GM23338 (cell line): ENCODE measurements at regions not wholly inside any gene's neighbourhood (a gene's known extent, or its start where the extent isn't known, plus 50 kb on each side); places are given as distances from the start of the nearest gene placed in this dataset.

Experiments used
- ATAC-seq: fragments of 200-7000 bp; cut with Tn5 transposase; 3 replicates; pipeline ENCODE4 v1.9.1; 2020
- DNase-seq: peaks from one replicate; pipeline ENCODE4 v3.0.0-alpha.2; 2015; ENCODE audit warnings: low spot score
- H2AFZ ChIP-seq: fragments of 200-600 bp; sonication (generic); 2 replicates; pipeline ENCODE4 v1.8.0; 2016; ENCODE audit warnings: antibody characterized with exemption, mild to moderate bottlenecking, moderate library complexity
- H3F3A ChIP-seq: fragments of 200-600 bp; sonication (generic); replicated peaks from 2 replicates; pipeline ENCODE4 v1.8.0; 2017; ENCODE audit warnings: antibody characterized with exemption, mixed run types, low read depth
- H3K27ac ChIP-seq: fragments of 200-600 bp; sonication (generic); 2 replicates; pipeline ENCODE4 v1.6.1; 2016; ENCODE audit warnings: low read depth
- H3K27me3 ChIP-seq: fragments of 200-600 bp; sonication (generic); 2 replicates; pipeline ENCODE4 v1.8.0; 2016; ENCODE audit warnings: mild to moderate bottlenecking, mixed run types, moderate library complexity; ENCODE audit not compliant: insufficient read depth
- H3K36me3 ChIP-seq: fragments of 200-600 bp; sonication (generic); 2 replicates; pipeline ENCODE4 v1.8.0; 2016; ENCODE audit warnings: mild to moderate bottlenecking; ENCODE audit not compliant: insufficient read depth
- H3K4me1 ChIP-seq: fragments of 200-600 bp; sonication (generic); 2 replicates; pipeline ENCODE4 v1.8.0; 2016; ENCODE audit warnings: mild to moderate bottlenecking, moderate library complexity; ENCODE audit not compliant: insufficient read depth
- H3K4me2 ChIP-seq: fragments of 200-600 bp; sonication (generic); 2 replicates; pipeline ENCODE4 v1.7.1; 2017; ENCODE audit warnings: mixed run types
- H3K4me3 ChIP-seq: fragments of 200-600 bp; sonication (generic); 2 replicates; pipeline ENCODE4 v1.6.1; 2016; ENCODE audit warnings: mixed run types
- H3K79me2 ChIP-seq: fragments of 200-600 bp; sonication (generic); replicated peaks from 2 replicates; pipeline ENCODE4 v1.8.0; 2017; ENCODE audit warnings: mild to moderate bottlenecking; ENCODE audit not compliant: insufficient read depth
- H3K9me2 ChIP-seq: fragments of 200-600 bp; sonication (generic); 2 replicates; pipeline ENCODE4 v1.8.0; 2017; ENCODE audit not compliant: insufficient read depth
- H4K20me1 ChIP-seq: fragments of 200-600 bp; sonication (generic); replicated peaks from 2 replicates; pipeline ENCODE4 v1.8.0; 2017; ENCODE audit warnings: mild to moderate bottlenecking; ENCODE audit not compliant: insufficient read depth
- H3K27ac Mint-ChIP-seq: 2 replicates; pipeline ENCODE4 v1.8.0; 2020; ENCODE audit warnings: inconsistent platforms, mild to moderate bottlenecking, moderate library complexity, mixed read lengths
- H3K27me3 Mint-ChIP-seq: 3 replicates; pipeline ENCODE4 v1.8.0; 2022; ENCODE audit warnings: low read depth, mild to moderate bottlenecking, moderate library complexity, mixed read lengths, inconsistent platforms; ENCODE audit not compliant: insufficient read depth, poor library complexity
- H3K36me3 Mint-ChIP-seq: 3 replicates; pipeline ENCODE4 v1.8.0; 2021; ENCODE audit warnings: low read depth, mild to moderate bottlenecking, inconsistent platforms, moderate library complexity, mixed read lengths
- H3K4me1 Mint-ChIP-seq: 3 replicates; pipeline ENCODE4 v1.8.0; 2020; ENCODE audit warnings: mild to moderate bottlenecking, inconsistent platforms, mixed read lengths
- H3K4me3 Mint-ChIP-seq: 3 replicates; pipeline ENCODE4 v1.8.0; 2021; ENCODE audit warnings: moderate library complexity, mild to moderate bottlenecking, inconsistent platforms, mixed read lengths
- H3K9me3 Mint-ChIP-seq: 3 replicates; pipeline ENCODE4 v1.8.0; 2020; ENCODE audit warnings: moderate library complexity, mild to moderate bottlenecking, inconsistent platforms, mixed read lengths
- EZH2 ChIP-seq: fragments of 200-600 bp; sonication (generic); IDR thresholded peaks from one replicate; pipeline ENCODE4 v1.8.0; 2017; ENCODE audit warnings: antibody characterized with exemption, mild to moderate bottlenecking, low read depth; ENCODE audit not compliant: unreplicated experiment
- JUNB ChIP-seq: IDR thresholded peaks from one replicate; pipeline ENCODE4 v1.6.1; 2016; ENCODE audit warnings: antibody characterized with exemption; ENCODE audit not compliant: unreplicated experiment
- NANOG ChIP-seq: IDR thresholded peaks from 2 replicates; pipeline ENCODE4 v1.6.1; 2016; ENCODE audit warnings: antibody characterized with exemption, borderline replicate concordance
- ZNF331 ChIP-seq: fragments of 250-450 bp; sonication (Bioruptor Pico); IDR thresholded peaks from 2 replicates; pipeline ENCODE4 v1.5.0; 2020; ENCODE audit warnings: low read depth, mild to moderate bottlenecking, moderate library complexity
- TF ChIP-seq, protein P1 (sequence below): fragments of 250-450 bp; sonication (Bioruptor Pico); IDR thresholded peaks from 2 replicates; pipeline ENCODE4 v1.5.0; 2020; ENCODE audit warnings: mild to moderate bottlenecking, moderate library complexity
- TF ChIP-seq, protein P2 (sequence below): IDR thresholded peaks from 2 replicates; pipeline ENCODE4 v1.6.1; 2016; ENCODE audit warnings: antibody characterized with exemption

DNA sequence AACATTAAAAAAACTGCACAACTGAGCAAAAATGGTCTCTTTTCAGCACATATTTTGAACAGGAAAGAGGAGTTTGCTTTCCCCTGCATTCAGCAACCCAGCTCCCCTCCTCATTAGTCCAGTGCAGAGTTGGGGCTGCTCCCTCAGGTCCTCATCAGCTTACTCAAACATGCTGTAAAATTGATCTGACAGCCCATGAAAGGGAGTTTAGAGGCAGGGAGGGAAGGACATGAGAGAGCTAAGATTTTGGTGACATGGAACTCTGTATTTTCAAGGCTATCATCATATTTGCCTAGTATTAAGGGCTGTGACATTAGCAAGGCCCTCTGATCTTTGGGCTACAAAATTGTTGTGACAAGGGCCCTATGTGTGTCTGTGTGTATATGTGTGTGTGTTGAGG lies 205.6 kb upstream of the TAPT1 start:
- H4K20me1 ChIP-seq: no peaks in the 10 kb centered on the region
- no peak overlapping the region for H2AFZ ChIP-seq
- no peaks in the 10 kb centered on the region for H3K4me1 ChIP-seq
- TF ChIP-seq JUNB: no peak
- TF ChIP-seq NANOG: no peak
- TF ChIP-seq, protein P1, sequence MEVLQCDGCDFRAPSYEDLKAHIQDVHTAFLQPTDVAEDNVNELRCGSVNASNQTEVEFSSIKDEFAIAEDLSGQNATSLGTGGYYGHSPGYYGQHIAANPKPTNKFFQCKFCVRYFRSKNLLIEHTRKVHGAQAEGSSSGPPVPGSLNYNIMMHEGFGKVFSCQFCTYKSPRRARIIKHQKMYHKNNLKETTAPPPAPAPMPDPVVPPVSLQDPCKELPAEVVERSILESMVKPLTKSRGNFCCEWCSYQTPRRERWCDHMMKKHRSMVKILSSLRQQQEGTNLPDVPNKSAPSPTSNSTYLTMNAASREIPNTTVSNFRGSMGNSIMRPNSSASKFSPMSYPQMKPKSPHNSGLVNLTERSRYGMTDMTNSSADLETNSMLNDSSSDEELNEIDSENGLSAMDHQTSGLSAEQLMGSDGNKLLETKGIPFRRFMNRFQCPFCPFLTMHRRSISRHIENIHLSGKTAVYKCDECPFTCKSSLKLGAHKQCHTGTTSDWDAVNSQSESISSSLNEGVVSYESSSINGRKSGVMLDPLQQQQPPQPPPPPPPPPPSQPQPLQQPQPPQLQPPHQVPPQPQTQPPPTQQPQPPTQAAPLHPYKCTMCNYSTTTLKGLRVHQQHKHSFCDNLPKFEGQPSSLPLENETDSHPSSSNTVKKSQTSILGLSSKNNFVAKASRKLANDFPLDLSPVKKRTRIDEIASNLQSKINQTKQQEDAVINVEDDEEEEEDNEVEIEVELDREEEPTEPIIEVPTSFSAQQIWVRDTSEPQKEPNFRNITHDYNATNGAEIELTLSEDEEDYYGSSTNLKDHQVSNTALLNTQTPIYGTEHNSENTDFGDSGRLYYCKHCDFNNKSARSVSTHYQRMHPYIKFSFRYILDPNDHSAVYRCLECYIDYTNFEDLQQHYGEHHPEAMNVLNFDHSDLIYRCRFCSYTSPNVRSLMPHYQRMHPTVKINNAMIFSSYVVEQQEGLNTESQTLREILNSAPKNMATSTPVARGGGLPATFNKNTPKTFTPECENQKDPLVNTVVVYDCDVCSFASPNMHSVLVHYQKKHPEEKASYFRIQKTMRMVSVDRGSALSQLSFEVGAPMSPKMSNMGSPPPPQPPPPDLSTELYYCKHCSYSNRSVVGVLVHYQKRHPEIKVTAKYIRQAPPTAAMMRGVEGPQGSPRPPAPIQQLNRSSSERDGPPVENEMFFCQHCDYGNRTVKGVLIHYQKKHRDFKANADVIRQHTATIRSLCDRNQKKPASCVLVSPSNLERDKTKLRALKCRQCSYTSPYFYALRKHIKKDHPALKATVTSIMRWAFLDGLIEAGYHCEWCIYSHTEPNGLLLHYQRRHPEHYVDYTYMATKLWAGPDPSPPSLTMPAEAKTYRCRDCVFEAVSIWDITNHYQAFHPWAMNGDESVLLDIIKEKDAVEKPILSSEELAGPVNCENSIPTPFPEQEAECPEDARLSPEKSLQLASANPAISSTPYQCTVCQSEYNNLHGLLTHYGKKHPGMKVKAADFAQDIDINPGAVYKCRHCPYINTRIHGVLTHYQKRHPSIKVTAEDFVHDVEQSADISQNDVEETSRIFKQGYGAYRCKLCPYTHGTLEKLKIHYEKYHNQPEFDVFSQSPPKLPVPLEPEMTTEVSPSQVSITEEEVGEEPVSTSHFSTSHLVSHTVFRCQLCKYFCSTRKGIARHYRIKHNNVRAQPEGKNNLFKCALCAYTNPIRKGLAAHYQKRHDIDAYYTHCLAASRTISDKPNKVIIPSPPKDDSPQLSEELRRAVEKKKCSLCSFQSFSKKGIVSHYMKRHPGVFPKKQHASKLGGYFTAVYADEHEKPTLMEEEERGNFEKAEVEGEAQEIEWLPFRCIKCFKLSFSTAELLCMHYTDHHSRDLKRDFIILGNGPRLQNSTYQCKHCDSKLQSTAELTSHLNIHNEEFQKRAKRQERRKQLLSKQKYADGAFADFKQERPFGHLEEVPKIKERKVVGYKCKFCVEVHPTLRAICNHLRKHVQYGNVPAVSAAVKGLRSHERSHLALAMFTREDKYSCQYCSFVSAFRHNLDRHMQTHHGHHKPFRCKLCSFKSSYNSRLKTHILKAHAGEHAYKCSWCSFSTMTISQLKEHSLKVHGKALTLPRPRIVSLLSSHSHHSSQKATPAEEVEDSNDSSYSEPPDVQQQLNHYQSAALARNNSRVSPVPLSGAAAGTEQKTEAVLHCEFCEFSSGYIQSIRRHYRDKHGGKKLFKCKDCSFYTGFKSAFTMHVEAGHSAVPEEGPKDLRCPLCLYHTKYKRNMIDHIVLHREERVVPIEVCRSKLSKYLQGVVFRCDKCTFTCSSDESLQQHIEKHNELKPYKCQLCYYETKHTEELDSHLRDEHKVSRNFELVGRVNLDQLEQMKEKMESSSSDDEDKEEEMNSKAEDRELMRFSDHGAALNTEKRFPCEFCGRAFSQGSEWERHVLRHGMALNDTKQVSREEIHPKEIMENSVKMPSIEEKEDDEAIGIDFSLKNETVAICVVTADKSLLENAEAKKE (CRISPR knock-in tag): no peak
- no peak for TF ChIP-seq ZNF331 (CRISPR knock-in tag)
- TF ChIP-seq EZH2: no peak
- TF ChIP-seq, protein P2, sequence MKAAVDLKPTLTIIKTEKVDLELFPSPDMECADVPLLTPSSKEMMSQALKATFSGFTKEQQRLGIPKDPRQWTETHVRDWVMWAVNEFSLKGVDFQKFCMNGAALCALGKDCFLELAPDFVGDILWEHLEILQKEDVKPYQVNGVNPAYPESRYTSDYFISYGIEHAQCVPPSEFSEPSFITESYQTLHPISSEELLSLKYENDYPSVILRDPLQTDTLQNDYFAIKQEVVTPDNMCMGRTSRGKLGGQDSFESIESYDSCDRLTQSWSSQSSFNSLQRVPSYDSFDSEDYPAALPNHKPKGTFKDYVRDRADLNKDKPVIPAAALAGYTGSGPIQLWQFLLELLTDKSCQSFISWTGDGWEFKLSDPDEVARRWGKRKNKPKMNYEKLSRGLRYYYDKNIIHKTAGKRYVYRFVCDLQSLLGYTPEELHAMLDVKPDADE: no peak
- H3K36me3 ChIP-seq: no peaks in the 10 kb centered on the region
- H3K27ac Mint-ChIP-seq: no peak overlapping the region
- H3K9me2 ChIP-seq: peaks cover 3% of the 10 kb centered on the region
- H3K27me3 Mint-ChIP-seq: no peaks in the 10 kb centered on the region
- H3K36me3 Mint-ChIP-seq: no peaks in the 10 kb centered on the region
- H3K4me3 ChIP-seq: no peak overlapping the region
- no peaks in the 10 kb centered on the region; the same call in 2 of the 3 replicates for H3K9me3 Mint-ChIP-seq
- ATAC-seq (no peak), DNase-seq (no peak)
- no peak overlapping the region for H3K27ac ChIP-seq
- no peaks in the 10 kb centered on the region for H3K27me3 ChIP-seq
- no peaks in the 10 kb centered on the region for H3K79me2 ChIP-seq
- H3K4me2 ChIP-seq: no peak overlapping the region
- no peaks in the 10 kb centered on the region for H3K4me1 Mint-ChIP-seq
- H3K4me3 Mint-ChIP-seq: no peak overlapping the region
- H3F3A ChIP-seq: no peaks in the 10 kb centered on the region
